Glutamatergic neuron (in vitro differentiated cells): ENCODE measurements at regions not wholly inside any gene's neighbourhood (a gene's known extent, or its start where the extent isn't known, plus 50 kb on each side); places are given as distances from the start of the nearest gene placed in this dataset.
"Not testable (repeated sequence)": the region's sequence is repeated elsewhere in the genome, so short reads cannot be mapped to it uniquely, and the experiment has no call there.

ENCODE experiments used
- DNase-seq: peaks from one replicate; pipeline ENCODE4 v3.0.0; 2022
- H3K27ac Mint-ChIP-seq: one replicate; pipeline ENCODE4 v1.8.0; 2020; ENCODE audit warnings: mild to moderate bottlenecking, mixed read lengths, inconsistent platforms; ENCODE audit not compliant: unreplicated experiment
- H3K27me3 Mint-ChIP-seq: one replicate; pipeline ENCODE4 v1.8.0; 2020; ENCODE audit warnings: mild to moderate bottlenecking, moderate library complexity, mixed read lengths, inconsistent platforms; ENCODE audit not compliant: unreplicated experiment
- H3K36me3 Mint-ChIP-seq: one replicate; pipeline ENCODE4 v1.8.0; 2020; ENCODE audit warnings: mild to moderate bottlenecking, mixed read lengths, inconsistent platforms; ENCODE audit not compliant: unreplicated experiment
- H3K4me1 Mint-ChIP-seq: one replicate; pipeline ENCODE4 v1.8.0; 2020; ENCODE audit warnings: mild to moderate bottlenecking, low read depth, mixed read lengths, inconsistent platforms; ENCODE audit not compliant: unreplicated experiment
- H3K4me3 Mint-ChIP-seq: one replicate; pipeline ENCODE4 v1.8.0; 2020; ENCODE audit warnings: mild to moderate bottlenecking, mixed read lengths, inconsistent platforms; ENCODE audit not compliant: unreplicated experiment
- H3K9me3 Mint-ChIP-seq: one replicate; pipeline ENCODE4 v1.8.0; 2020; ENCODE audit warnings: mild to moderate bottlenecking, moderate library complexity, mixed read lengths, inconsistent platforms; ENCODE audit not compliant: unreplicated experiment
- TF ChIP-seq, protein P1 (sequence below): fragments of 200-600 bp; sonication (generic); IDR thresholded peaks from one replicate; pipeline ENCODE4 v1.5.0; 2021; ENCODE audit not compliant: partially characterized antibody, unreplicated experiment

DNA sequence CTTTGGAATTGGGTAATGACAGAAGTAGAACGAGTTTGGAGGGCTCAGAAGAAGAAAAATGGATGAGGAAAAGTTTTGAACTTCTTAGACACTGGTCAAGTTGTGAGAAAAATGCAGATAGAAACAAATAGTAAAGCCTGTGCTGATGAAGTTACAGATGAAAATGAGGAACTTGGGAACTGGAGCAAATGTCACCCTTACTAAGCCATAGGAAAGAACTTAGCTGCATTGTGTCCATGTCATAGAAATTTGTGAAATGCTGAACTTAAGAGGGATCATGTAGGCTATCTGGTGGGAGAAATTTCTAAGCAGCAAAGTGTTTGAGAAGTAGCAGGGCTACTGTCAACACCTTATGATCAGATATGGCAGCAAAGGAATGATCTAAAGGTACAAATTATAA lies 289.2 kb upstream of the PCDH9 start:
- Mint-ChIP-seq H3K4me3 (no peak overlapping the region), H3K27me3 (no peaks in the 10 kb centered on the region), H3K4me1 (no peaks in the 10 kb centered on the region), H3K9me3 (no peaks in the 10 kb centered on the region), H3K36me3 (no peaks in the 10 kb centered on the region), H3K27ac (no peak overlapping the region)
- TF ChIP-seq, protein P1, sequence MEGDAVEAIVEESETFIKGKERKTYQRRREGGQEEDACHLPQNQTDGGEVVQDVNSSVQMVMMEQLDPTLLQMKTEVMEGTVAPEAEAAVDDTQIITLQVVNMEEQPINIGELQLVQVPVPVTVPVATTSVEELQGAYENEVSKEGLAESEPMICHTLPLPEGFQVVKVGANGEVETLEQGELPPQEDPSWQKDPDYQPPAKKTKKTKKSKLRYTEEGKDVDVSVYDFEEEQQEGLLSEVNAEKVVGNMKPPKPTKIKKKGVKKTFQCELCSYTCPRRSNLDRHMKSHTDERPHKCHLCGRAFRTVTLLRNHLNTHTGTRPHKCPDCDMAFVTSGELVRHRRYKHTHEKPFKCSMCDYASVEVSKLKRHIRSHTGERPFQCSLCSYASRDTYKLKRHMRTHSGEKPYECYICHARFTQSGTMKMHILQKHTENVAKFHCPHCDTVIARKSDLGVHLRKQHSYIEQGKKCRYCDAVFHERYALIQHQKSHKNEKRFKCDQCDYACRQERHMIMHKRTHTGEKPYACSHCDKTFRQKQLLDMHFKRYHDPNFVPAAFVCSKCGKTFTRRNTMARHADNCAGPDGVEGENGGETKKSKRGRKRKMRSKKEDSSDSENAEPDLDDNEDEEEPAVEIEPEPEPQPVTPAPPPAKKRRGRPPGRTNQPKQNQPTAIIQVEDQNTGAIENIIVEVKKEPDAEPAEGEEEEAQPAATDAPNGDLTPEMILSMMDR: no peak
- DNase-seq: no peak

DNA sequence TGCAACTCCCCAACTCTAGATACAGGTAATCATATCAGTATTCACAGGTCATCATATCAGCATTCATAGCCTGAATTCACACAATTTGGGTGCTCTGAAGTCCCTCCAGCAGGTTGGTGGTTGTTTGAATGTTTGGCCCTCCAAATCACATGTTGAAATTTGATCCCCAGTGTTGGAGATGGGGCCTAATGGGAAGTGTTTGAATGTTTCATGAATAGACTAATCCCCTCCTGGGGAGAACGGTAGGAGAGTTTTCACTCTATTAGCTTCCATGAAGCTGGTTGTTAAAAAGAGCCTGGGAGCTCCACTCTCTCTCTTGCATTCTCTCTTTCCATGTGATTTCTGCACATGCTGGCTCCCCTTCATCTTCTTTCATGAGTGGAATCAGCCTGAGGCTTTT lies 288.6 kb upstream of the PCDH9 start:
- no peaks in the 10 kb centered on the region for H3K4me1 Mint-ChIP-seq
- DNase-seq: no peak
- no peak overlapping the region for H3K27ac Mint-ChIP-seq
- H3K9me3 Mint-ChIP-seq: no peaks in the 10 kb centered on the region
- TF ChIP-seq, protein P1: no peak
- H3K27me3 Mint-ChIP-seq: no peaks in the 10 kb centered on the region
- H3K4me3 Mint-ChIP-seq: no peak overlapping the region
- H3K36me3 Mint-ChIP-seq: no peaks in the 10 kb centered on the region

DNA sequence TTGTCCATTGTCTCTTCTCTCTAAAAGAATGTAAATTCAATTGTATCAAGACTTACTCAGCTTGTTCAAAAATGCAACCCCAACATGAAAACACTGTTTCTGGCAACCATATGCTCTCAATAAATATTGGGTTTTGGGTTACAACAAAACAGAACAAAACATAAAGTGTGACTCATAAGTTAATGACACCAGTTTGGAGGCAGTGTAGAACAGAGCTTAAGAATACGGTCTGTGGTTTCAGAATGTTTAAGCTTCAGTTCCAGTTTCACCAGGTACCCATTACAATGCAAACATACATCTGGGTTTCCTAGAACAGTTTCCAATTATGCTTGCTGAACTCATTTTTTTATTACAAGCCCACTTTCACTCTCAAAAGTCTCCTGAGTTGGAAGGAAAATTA lies 285.8 kb upstream of the PCDH9 start:
- no peak overlapping the region for H3K27ac Mint-ChIP-seq
- no peaks in the 10 kb centered on the region for H3K27me3 Mint-ChIP-seq
- no peak overlapping the region for H3K4me3 Mint-ChIP-seq
- H3K4me1 Mint-ChIP-seq: no peaks in the 10 kb centered on the region
- no peaks in the 10 kb centered on the region for H3K9me3 Mint-ChIP-seq
- no peaks in the 10 kb centered on the region for H3K36me3 Mint-ChIP-seq
- DNase-seq: no peak
- TF ChIP-seq, protein P1: no peak

DNA sequence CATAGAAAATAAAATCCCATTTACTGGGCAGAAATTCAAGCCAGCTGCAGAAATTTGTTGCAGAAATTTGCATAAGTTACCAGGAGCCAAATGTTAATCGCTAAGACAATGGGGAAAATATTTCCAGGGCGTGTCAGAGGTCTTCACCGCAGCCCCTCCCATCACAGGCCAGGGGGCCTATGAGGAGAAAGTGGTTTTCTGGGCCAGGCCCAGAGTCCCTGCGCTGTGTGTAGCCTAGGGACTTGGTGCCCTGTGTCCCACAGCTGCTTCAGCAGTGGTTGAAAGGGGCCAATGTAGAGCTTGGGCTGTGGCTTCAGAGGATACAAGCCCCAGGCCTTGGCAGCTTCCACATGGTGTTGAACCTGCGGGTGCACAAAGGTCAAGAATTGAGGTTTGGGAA lies 278.9 kb upstream of the PCDH9 start:
- no peaks in the 10 kb centered on the region for H3K36me3 Mint-ChIP-seq
- H3K9me3 Mint-ChIP-seq: no peaks in the 10 kb centered on the region
- no peak for DNase-seq
- TF ChIP-seq, protein P1: no peak
- no peaks in the 10 kb centered on the region for H3K4me1 Mint-ChIP-seq
- H3K27me3 Mint-ChIP-seq: no peaks in the 10 kb centered on the region
- H3K4me3 Mint-ChIP-seq: no peak overlapping the region
- no peak overlapping the region for H3K27ac Mint-ChIP-seq

DNA sequence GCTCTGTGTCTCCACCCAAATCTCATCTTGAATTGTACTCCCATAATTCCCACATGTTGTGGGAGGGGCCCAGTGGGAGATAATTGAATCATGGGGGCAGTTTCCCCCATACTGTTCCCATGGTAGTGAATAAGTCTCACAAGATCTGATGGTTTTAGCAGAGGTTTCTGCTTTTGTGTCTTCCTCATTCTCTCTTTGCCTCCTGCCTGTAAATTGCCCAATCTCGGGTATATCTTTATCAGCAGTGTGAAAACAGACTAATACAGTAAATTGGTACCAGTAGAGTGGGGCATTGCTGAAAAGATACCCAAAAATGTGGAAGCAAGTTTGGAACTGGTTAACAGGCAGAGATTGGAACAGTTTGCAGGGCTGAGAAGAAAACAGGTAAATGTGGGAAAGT lies 278.1 kb upstream of the PCDH9 start:
- H3K27ac Mint-ChIP-seq, H3K4me3 Mint-ChIP-seq, H3K4me1 Mint-ChIP-seq, H3K36me3 Mint-ChIP-seq, H3K9me3 Mint-ChIP-seq, DNase-seq, H3K27me3 Mint-ChIP-seq: not testable (repeated sequence)

DNA sequence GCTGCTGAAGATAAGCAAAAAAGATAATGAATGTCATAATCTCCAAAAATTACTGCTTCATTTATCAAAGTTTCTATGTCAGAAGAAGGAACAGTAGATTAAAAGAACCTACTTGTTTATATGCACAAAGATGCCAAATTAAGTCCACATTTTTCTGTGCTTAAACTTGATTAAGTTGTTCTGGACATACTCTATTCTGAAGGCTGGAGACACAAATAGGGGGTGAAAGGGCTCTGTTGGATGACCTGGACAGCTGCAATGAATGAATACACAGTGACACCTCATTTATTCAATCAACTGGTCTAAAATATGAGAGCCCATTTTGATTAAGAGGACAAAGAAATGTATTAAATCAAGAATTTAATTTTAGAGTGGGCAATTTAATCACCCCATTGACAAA lies 276.3 kb upstream of the PCDH9 start:
- TF ChIP-seq, protein P1: no peak
- Mint-ChIP-seq H3K27ac (no peak overlapping the region), H3K36me3 (no peaks in the 10 kb centered on the region), H3K9me3 (no peaks in the 10 kb centered on the region), H3K27me3 (peaks cover 2% of the 10 kb centered on the region), H3K4me1 (no peaks in the 10 kb centered on the region), H3K4me3 (no peak overlapping the region)
- DNase-seq: no peak
